ENCODE measurements at regions not wholly inside any gene's neighbourhood (a gene's known extent, or its start where the extent isn't known, plus 50 kb on each side); places are given as distances from the start of the nearest gene placed in this dataset.

DNA sequence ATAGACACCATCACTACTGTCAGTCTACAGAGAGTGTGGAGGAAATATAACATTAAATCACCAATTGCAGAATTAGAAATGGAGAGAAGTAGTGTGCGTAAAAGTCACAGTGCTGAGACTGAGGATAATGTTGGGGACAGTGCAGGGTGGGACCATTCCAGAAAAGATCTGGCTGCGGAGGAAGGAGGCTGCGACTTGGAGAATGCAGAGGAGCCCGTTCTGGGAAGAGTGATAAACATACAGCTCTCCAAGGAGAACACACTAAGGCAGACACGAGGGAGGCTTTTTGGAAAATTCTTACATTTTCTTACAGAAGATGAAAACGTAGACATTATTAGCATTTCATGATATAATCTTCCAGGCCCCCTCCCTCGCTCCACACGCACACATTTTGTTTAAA, 337.8 kb downstream of the IRS2 start:
- Histone ChIP-seq H3K9me3 (ENCODE audit: low read depth) (no peaks in the 10 kb centered on the region), H3K27ac (no peak overlapping the region), H3K36me3 (no peaks in the 10 kb centered on the region), H3K4me3 (no peak overlapping the region), H3K4me1 (ENCODE audit: low read depth) (no peaks in the 10 kb centered on the region), H3K27me3 (no peaks in the 10 kb centered on the region)
- no peak for DNase-seq (ENCODE audit: low read depth in 1 of 2, low spot score in 1 of 2)
- TF ChIP-seq, protein P1, sequence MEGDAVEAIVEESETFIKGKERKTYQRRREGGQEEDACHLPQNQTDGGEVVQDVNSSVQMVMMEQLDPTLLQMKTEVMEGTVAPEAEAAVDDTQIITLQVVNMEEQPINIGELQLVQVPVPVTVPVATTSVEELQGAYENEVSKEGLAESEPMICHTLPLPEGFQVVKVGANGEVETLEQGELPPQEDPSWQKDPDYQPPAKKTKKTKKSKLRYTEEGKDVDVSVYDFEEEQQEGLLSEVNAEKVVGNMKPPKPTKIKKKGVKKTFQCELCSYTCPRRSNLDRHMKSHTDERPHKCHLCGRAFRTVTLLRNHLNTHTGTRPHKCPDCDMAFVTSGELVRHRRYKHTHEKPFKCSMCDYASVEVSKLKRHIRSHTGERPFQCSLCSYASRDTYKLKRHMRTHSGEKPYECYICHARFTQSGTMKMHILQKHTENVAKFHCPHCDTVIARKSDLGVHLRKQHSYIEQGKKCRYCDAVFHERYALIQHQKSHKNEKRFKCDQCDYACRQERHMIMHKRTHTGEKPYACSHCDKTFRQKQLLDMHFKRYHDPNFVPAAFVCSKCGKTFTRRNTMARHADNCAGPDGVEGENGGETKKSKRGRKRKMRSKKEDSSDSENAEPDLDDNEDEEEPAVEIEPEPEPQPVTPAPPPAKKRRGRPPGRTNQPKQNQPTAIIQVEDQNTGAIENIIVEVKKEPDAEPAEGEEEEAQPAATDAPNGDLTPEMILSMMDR (IDR thresholded peaks at IDR 0.05; ENCODE audit: low read depth, low read length) = no peak

DNA sequence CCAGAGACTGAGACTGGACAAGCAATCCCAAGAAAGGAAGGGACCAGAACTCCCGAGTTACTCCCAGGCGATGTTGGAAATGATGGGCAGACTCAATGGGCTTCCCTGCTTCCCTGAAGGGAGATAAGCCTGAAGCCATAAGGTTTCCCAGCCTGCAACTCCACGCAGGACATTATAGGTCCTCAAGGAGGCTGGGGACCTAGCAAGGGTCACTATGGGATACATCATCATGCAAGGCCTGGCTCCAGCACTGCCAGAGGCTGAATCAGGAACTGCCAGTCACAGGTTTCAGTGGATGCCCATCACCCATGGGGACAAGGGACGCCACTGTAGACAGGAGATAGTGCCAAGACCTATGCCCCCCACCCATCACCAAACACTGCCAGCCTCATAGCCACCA, 338.7 kb downstream of the IRS2 start:
- Histone ChIP-seq H3K27ac (no peak overlapping the region), H3K4me1 (ENCODE audit: low read depth) (no peaks in the 10 kb centered on the region), H3K36me3 (no peaks in the 10 kb centered on the region), H3K4me3 (no peak overlapping the region), H3K9me3 (ENCODE audit: low read depth) (no peaks in the 10 kb centered on the region), H3K27me3 (no peaks in the 10 kb centered on the region)
- TF ChIP-seq, protein P1 (IDR thresholded peaks at IDR 0.05; ENCODE audit: low read depth, low read length) = no peak
- no peak for DNase-seq (ENCODE audit: low read depth in 1 of 2, low spot score in 1 of 2)

DNA sequence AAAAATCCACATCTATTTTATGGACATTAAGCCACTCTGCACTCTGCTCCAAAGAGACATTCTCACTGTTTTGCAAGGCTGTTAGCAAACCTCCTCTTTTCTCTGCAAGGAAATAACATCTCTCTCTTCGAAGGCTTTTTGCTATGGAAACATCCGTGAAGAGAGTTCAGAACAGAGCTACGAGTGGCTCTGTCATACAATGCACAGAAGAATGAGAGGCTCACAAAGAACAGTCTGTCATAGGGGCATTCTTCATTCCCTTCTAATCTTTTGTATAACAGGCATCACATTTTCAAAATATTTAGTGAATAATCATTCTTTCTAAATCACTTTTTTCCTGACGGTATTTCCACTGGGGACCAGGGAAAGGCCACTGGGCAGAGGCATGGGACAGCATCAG, 346.1 kb downstream of the IRS2 start:
- H3K9me3 ChIP-seq (ENCODE audit: low read depth) = no peaks in the 10 kb centered on the region
- H3K27ac ChIP-seq = no peak overlapping the region
- no peaks in the 10 kb centered on the region for H3K4me1 ChIP-seq (ENCODE audit: low read depth)
- H3K4me3 ChIP-seq = no peak overlapping the region
- DNase-seq (ENCODE audit: low read depth in 1 of 2, low spot score in 1 of 2) = no peak
- TF ChIP-seq, protein P1 (IDR thresholded peaks at IDR 0.05; ENCODE audit: low read depth, low read length) = no peak
- H3K27me3 ChIP-seq = no peaks in the 10 kb centered on the region
- no peaks in the 10 kb centered on the region for H3K36me3 ChIP-seq

DNA sequence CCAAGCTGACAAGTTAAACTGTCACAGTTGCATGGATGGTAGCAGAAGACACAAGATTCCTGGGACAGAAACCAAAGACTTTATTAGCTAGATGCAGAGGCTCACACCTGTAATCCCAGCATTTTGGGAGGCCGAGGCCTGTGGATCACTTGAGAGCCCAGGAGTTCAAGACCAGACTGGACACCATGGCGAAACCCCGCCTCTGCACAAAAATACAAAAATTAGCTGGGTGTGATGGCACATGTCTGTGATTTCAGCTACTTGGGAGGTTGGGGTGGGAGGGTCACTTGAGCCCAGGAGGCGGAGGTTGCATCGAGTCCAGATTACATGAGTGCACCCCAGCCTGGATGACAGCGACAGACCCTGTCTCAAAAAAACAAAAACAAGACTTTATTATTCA, 346.6 kb downstream of the IRS2 start:
- no peaks in the 10 kb centered on the region for H3K9me3 ChIP-seq (ENCODE audit: low read depth)

DNA sequence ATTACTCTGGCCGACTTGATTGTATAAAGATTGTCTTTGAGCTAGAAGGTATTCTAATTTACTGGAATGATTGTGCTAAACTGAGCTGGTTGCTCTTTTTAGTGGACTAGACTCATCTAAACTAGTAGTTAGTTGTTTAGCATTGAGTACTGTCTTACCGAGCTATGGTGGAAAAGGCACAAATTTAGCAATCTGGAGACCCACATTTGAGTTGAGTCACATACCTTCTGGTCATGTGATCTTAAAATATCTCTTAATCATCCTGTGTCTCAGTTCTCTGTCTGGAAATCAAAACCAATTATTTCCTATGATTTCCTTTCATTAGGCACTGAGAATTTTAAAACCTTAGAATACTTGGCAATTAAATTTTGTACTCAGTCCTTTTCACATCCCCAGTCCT, 349.5 kb downstream of the IRS2 start:
- TF ChIP-seq, protein P1 (IDR thresholded peaks at IDR 0.05; ENCODE audit: low read depth, low read length) = no peak
- no peak overlapping the region for H3K4me3 ChIP-seq
- no peak overlapping the region for H3K27ac ChIP-seq

More for the DNA sequence above, 346.6 kb downstream of the IRS2 start:
- H3K27ac ChIP-seq = no peak overlapping the region
- H3K36me3 ChIP-seq = no peaks in the 10 kb centered on the region
- DNase-seq (ENCODE audit: low read depth in 1 of 2, low spot score in 1 of 2) = no peak
- no peak overlapping the region for H3K4me3 ChIP-seq
- no peaks in the 10 kb centered on the region for H3K4me1 ChIP-seq (ENCODE audit: low read depth)
- TF ChIP-seq, protein P1 (IDR thresholded peaks at IDR 0.05; ENCODE audit: low read depth, low read length) = no peak
- no peaks in the 10 kb centered on the region for H3K27me3 ChIP-seq

DNA sequence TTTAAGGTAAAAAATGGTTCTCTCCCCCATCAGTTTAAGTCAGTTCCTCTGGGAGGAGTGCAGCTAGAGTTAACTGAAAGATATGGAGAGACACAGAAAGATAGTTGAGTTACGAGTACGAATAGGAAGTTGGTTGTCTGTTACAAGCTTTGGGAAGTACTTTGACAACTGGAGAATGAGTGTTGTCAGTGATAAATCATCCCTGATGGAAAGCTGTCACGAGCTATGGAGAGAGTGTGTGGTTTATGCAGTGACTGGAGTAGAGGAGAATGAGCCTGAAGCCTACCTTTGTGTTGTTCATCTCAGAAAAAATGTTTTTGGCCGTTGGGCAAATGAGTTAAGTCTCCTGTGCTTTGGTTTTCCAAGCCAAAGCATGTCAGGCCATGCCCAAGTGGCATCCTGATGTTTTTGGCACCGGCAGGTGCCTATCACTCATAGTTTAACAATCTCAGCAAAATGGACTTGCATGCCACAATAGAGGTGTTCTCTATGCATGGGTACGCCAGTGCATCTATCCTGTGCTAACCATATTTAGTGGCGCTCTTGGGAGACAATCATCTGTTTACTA, 350.2 kb downstream of the IRS2 start:
- no peaks in the 10 kb centered on the region for H3K27me3 ChIP-seq
- DNase-seq (ENCODE audit: low read depth in 1 of 2, low spot score in 1 of 2) = no peak
- H3K36me3 ChIP-seq = no peaks in the 10 kb centered on the region
- TF ChIP-seq, protein P1 (IDR thresholded peaks at IDR 0.05; ENCODE audit: low read depth, low read length) = no peak
- no peaks in the 10 kb centered on the region for H3K4me1 ChIP-seq (ENCODE audit: low read depth)
- no peak overlapping the region for H3K4me3 ChIP-seq
- H3K9me3 ChIP-seq (ENCODE audit: low read depth) = no peaks in the 10 kb centered on the region
- no peak overlapping the region for H3K27ac ChIP-seq

More for the DNA sequence above, 349.5 kb downstream of the IRS2 start:
- no peaks in the 10 kb centered on the region for H3K27me3 ChIP-seq
- no peaks in the 10 kb centered on the region for H3K9me3 ChIP-seq (ENCODE audit: low read depth)
- no peaks in the 10 kb centered on the region for H3K36me3 ChIP-seq
- no peak for DNase-seq (ENCODE audit: low read depth in 1 of 2, low spot score in 1 of 2)
- no peaks in the 10 kb centered on the region for H3K4me1 ChIP-seq (ENCODE audit: low read depth)
